HepG2 (cell line): ENCODE measurements at regions not wholly inside any gene's neighbourhood (a gene's known extent, or its start where the extent isn't known, plus 50 kb on each side); places are given as distances from the start of the nearest gene placed in this dataset.

Source experiments
- CTCF ChIP-seq: sonication (generic); formaldehyde crosslinking; IDR thresholded peaks from 2 replicates; pipeline ENCODE4 v1.5.0; 2020; ENCODE audit warnings: mild to moderate bottlenecking, missing genetic modification reagents, moderate library complexity
- DR1 ChIP-seq: sonication (generic); formaldehyde crosslinking; IDR thresholded peaks from 2 replicates; pipeline ENCODE4 v1.8.0; 2021; ENCODE audit warnings: mild to moderate bottlenecking, missing genetic modification reagents, inconsistent platforms
- ELK4 ChIP-seq: sonication (generic); formaldehyde crosslinking; IDR thresholded peaks from 2 replicates; pipeline ENCODE4 v1.9.0; 2021; ENCODE audit warnings: missing genetic modification reagents, borderline replicate concordance
- NFAT5 ChIP-seq: sonication (generic); formaldehyde crosslinking; IDR thresholded peaks from 2 replicates; pipeline ENCODE4 v1.4.0; 2020; ENCODE audit warnings: missing genetic modification reagents
- SAP130 ChIP-seq: IDR thresholded peaks from 2 replicates; pipeline ENCODE4 v1.6.1; 2016; ENCODE audit warnings: low read depth
- YEATS4 ChIP-seq: sonication (generic); formaldehyde crosslinking; IDR thresholded peaks from 2 replicates; pipeline ENCODE4 v1.4.0; 2020; ENCODE audit warnings: missing genetic modification reagents, borderline replicate concordance
- ZFP62 ChIP-seq: sonication (generic); formaldehyde crosslinking; IDR thresholded peaks from 2 replicates; pipeline ENCODE4 v1.4.0; 2020; ENCODE audit warnings: missing genetic modification reagents
- ZNF142 ChIP-seq: sonication (generic); formaldehyde crosslinking; IDR thresholded peaks from 2 replicates; pipeline ENCODE4 v1.4.0; 2020; ENCODE audit warnings: missing genetic modification reagents
- ZNF143 ChIP-seq: sonication (generic); formaldehyde crosslinking; IDR thresholded peaks from 2 replicates; pipeline ENCODE4 v1.4.0; 2020; ENCODE audit warnings: missing genetic modification reagents
- ZNF275 ChIP-seq: sonication (generic); formaldehyde crosslinking; IDR thresholded peaks from 2 replicates; pipeline ENCODE4 v1.8.0; 2022; ENCODE audit warnings: missing genetic modification reagents, mild to moderate bottlenecking, inconsistent platforms, borderline replicate concordance
- ZNF331 ChIP-seq: sonication (generic); formaldehyde crosslinking; IDR thresholded peaks from 2 replicates; pipeline ENCODE4 v1.4.0; 2020; ENCODE audit warnings: missing genetic modification reagents

- TF ChIP-seq ZNF142 (CRISPR knock-in tag) (0 out of 2 replicates have a peak, but pooled peaks have one; percentile 28), NFAT5 (peak; percentile 47; the same call in 1 of the 2 replicates), DR1 (CRISPR knock-in tag) (peak; percentile 54; the same call in 1 of the 2 replicates), ZNF275 (CRISPR knock-in tag) (peak; percentile 59; the same call in 1 of the 2 replicates), SAP130 (0 out of 2 replicates have a peak, but pooled peaks have one; percentile 18), CTCF (peak; percentile 53), YEATS4 (0 out of 2 replicates have a peak, but pooled peaks have one; percentile 32), ZNF143 (CRISPR knock-in tag) (0 out of 2 replicates have a peak, but pooled peaks have one; percentile 15), ZNF331 (CRISPR knock-in tag) (0 out of 2 replicates have a peak, but pooled peaks have one; percentile 34), ZFP62 (CRISPR knock-in tag) (0 out of 2 replicates have a peak, but pooled peaks have one; percentile 62), ELK4 (CRISPR knock-in tag) (0 out of 2 replicates have a peak, but pooled peaks have one; percentile 10)
These were observed 145.2 kb upstream of the C1QTNF3 start (continued) for GRCh38 chr5:34188001-34188822.
